Stomach (tissue), 8 donors: ENCODE measurements at regions not wholly inside any gene's neighbourhood (a gene's known extent, or its start where the extent isn't known, plus 50 kb on each side); places are given as distances from the start of the nearest gene placed in this dataset.

ENCODE experiments used
- DNase-seq, 2 donors: peaks; one replicate each; pipeline versions ENCODE4 v3.0.0 to v3.0.0-alpha.2; 2013 to 2019
- H3K27ac ChIP-seq, 5 donors: fragments of 200-600 bp in 4 of 5; sonication (generic) in 4 of 5; one replicate each; pipeline ENCODE4 v1.5.1; 2013 to 2019; ENCODE audit warnings: mild to moderate bottlenecking in 1 of 5, moderate library complexity in 1 of 5
- H3K27me3 ChIP-seq, 3 donors: fragments of 200-600 bp; sonication (generic); one replicate each; pipeline ENCODE4 v1.5.1; 2017 to 2019; ENCODE audit warnings: mixed run types in 1 of 3
- H3K36me3 ChIP-seq, 4 donors: fragments of 200-600 bp; sonication (generic); 1 replicate in 3 of 4; 2 replicates in 1 of 4; pipeline ENCODE4 v1.5.1; 2016 to 2019
- H3K4me1 ChIP-seq, 4 donors: fragments of 200-600 bp; sonication (generic); one replicate each; pipeline ENCODE4 v1.5.1; 2016 to 2019
- H3K4me3 ChIP-seq, 4 donors: fragments of 200-600 bp; sonication (generic) in 3 of 4; one replicate each; pipeline ENCODE4 v1.5.1; 2016 to 2019; ENCODE audit warnings: mild to moderate bottlenecking in 1 of 4
- H3K9me3 ChIP-seq, 4 donors: fragments of 200-600 bp; sonication (generic); one replicate each; pipeline ENCODE4 v1.5.1; 2016 to 2019
- CTCF ChIP-seq, 7 experiments: fragments of 450-650 bp in 4 of 7; fragments of 200-600 bp in 3 of 7; sonication (generic) in 3 of 7; IDR thresholded peaks; one replicate each; pipeline ENCODE4 v1.5.1; 2016 to 2019; ENCODE audit warnings: antibody characterized with exemption in 7 of 7, control low read depth in 2 of 7, mild to moderate bottlenecking in 1 of 7
- EP300 ChIP-seq: sonication (generic); formaldehyde crosslinking; IDR thresholded peaks from one replicate; pipeline ENCODE4 v1.6.1; 2017; ENCODE audit warnings: antibody characterized with exemption
- POLR2A ChIP-seq, 4 donors: fragments of 450-650 bp; IDR thresholded peaks; one replicate each; pipeline ENCODE4 v1.6.1; 2016; ENCODE audit warnings: antibody characterized with exemption in 4 of 4, control low read depth in 2 of 4, mild to moderate bottlenecking in 1 of 4, moderate library complexity in 1 of 4
- POLR2AphosphoS5 ChIP-seq, 3 donors: sonication (generic); formaldehyde crosslinking; IDR thresholded peaks; one replicate each; pipeline ENCODE4 v1.6.1; 2016; ENCODE audit warnings: antibody characterized with exemption in 3 of 3
- WGBS, 5 donors: extraction: QIAGEN DNeasy Blood & Tissue Kit in 3 of 5; methylation state at CpG; one replicate each; pipeline versions ENCODE4 v1.1.5 to v1.1.7; 2013 to 2018; 5-methylcytosine and 5-hydroxymethylcytosine counted together
- intact Hi-C: fragments of 100-400 bp; cut with DNase I; formaldehyde crosslinking; loops from one replicate; pipeline ENCODE4 v1.15.1; 2023; ENCODE audit warnings: low total_unique reads
- donor health status: healthy with polysubstance abuse.
- donor health status: Bipolar disorder and iron deficiency.
- donor health status: healthy.

GRCh38 chr13:95391362-95391761, 90.1 kb upstream of the ABCC4 start:
- no peak for TF ChIP-seq POLR2A (IDR thresholded peaks at IDR 0.05)
- no peak for TF ChIP-seq EP300
- TF ChIP-seq POLR2AphosphoS5 (IDR thresholded peaks at IDR 0.05), result no peak
- TF ChIP-seq CTCF (IDR thresholded peaks at IDR 0.05), result no peak
- Histone ChIP-seq H3K4me3 (no peak overlapping the region), H3K27me3 (no peaks in the 10 kb centered on the region), H3K9me3 (no peaks in the 10 kb centered on the region), H3K36me3 (no peaks in the 10 kb centered on the region), H3K4me1 (peaks cover 0 to 10% (median 3%) of the 10 kb centered on the region in 4 donors), H3K27ac (no peak overlapping the region)
- peak in 1 of 2 donors; percentile 16 for DNase-seq
- intact Hi-C loops, result no loop called here
- 68 to 88% (median 77%) methylated on average over 2 of the region's 2 CpGs for WGBS, 5 donors

- intact Hi-C loops, result no loop called here
- peaks cover 0 to 10% (median 3%) of the 10 kb centered on the region in 4 donors for H3K4me1 ChIP-seq
- no peaks in the 10 kb centered on the region for H3K36me3 ChIP-seq
- no peak overlapping the region for H3K27ac ChIP-seq
- WGBS, 5 donors, result 87 to 91% (median 89%) methylated on average over 2 of the region's 2 CpGs
- no peaks in the 10 kb centered on the region for H3K9me3 ChIP-seq
- TF ChIP-seq POLR2AphosphoS5 (IDR thresholded peaks at IDR 0.05) (no peak), POLR2A (IDR thresholded peaks at IDR 0.05) (no peak), EP300 (no peak), CTCF (IDR thresholded peaks at IDR 0.05) (no peak)
- no peak overlapping the region for H3K4me3 ChIP-seq
- no peak for DNase-seq
- no peaks in the 10 kb centered on the region for H3K27me3 ChIP-seq
Measured at GRCh38 chr13:95391785-95392184, 90.5 kb upstream of the ABCC4 start.

- Histone ChIP-seq H3K4me1 (peaks cover 0 to 9% (median 3%) of the 10 kb centered on the region in 4 donors), H3K4me3 (no peak overlapping the region), H3K27ac (no peak overlapping the region), H3K27me3 (no peaks in the 10 kb centered on the region), H3K9me3 (no peaks in the 10 kb centered on the region), H3K36me3 (no peaks in the 10 kb centered on the region)
- intact Hi-C loops, result no loop called here
- TF ChIP-seq POLR2A (IDR thresholded peaks at IDR 0.05) (no peak), POLR2AphosphoS5 (IDR thresholded peaks at IDR 0.05) (no peak), EP300 (no peak), CTCF (IDR thresholded peaks at IDR 0.05) (no peak)
- no peak for DNase-seq
- WGBS, 5 donors, result 94 to 96% (median 95%) methylated on average over 3 of the region's 3 CpGs
Measured at GRCh38 chr13:95392597-95392996, 91.3 kb upstream of the ABCC4 start.

GRCh38 chr13:95403349-95404140, 102.3 kb upstream of the ABCC4 start:
- intact Hi-C loops, result no loop called here
- H3K27ac ChIP-seq, result no peak overlapping the region
- peaks cover 0 to 13% (median 9%) of the 10 kb centered on the region in 4 donors for H3K4me1 ChIP-seq
- peak overlapping the region; percentile 27 to 43 (median 33) for H3K4me3 ChIP-seq
- no peaks in the 10 kb centered on the region for H3K9me3 ChIP-seq
- peak in 1 of 2 donors; percentile 21 for DNase-seq
- 33 to 38% (median 36%) methylated on average over 16 to 17 of the region's 17 CpGs for WGBS, 5 donors
- H3K36me3 ChIP-seq, result no peaks in the 10 kb centered on the region
- peaks cover 0 to 15% (median 0%) of the 10 kb centered on the region in 3 donors for H3K27me3 ChIP-seq
- TF ChIP-seq CTCF (IDR thresholded peaks at IDR 0.05) (no peak), EP300 (no peak), POLR2AphosphoS5 (IDR thresholded peaks at IDR 0.05) (no peak), POLR2A (IDR thresholded peaks at IDR 0.05) (no peak)
